HG02798 (cell line): ENCODE measurements at regions not wholly inside any gene's neighbourhood (a gene's known extent, or its start where the extent isn't known, plus 50 kb on each side); places are given as distances from the start of the nearest gene placed in this dataset.

ENCODE experiments used
- ATAC-seq: cut with Tn5 transposase; IDR thresholded peaks from one replicate; pipeline ENCODE4 v1.9.1; 2021; ENCODE audit warnings: mild to moderate bottlenecking; ENCODE audit not compliant: unreplicated experiment, poor library complexity

DNA sequence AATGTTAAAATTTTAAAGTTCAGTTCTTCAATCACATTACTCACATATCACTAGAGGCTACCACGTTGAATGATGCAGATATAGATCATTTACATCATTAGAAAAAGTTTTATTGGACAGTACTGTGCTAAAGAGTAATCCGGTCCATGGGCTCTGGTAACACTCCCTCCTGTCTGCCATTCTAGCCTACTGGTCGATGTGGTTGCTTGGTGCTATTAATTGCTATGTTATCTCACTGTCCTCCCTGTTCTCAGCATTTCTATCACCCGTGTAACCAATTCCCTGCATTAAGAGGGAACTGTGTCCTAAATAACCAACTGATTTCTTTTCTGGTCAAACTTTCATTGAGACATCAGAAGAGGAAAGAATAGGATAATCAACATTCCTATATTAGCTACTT, 347.5 kb upstream of the RBMS3 start:
- no peak for ATAC-seq

GRCh38 chr3:28934126-28934813, 346.6 kb upstream of the RBMS3 start:
- no peak for ATAC-seq

- ATAC-seq, result peak; percentile 32
Measured at GRCh38 chr3:28935146-28935545, 345.7 kb upstream of the RBMS3 start.

DNA sequence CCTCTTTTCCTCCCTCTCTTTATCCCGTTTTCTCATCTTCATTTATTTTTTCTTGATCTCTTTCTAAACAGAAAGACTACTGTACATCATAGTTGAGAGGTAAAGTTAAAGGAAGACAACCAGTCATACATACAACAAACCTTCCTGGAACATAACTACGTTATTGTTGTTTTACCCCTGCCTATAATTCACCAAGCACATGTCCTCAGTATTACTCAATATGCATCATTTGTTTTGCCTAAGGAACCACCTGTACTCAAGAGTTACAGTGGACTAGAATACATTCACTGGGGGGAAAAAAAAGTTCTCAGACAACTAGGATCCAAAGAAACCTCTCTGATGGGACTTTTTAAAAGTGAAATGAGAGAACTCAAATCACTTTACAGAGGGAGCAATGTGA, 344.7 kb upstream of the RBMS3 start:
- ATAC-seq, result no peak

- peak; percentile 91 for ATAC-seq
Measured at GRCh38 chr3:28940530-28940929, 340.3 kb upstream of the RBMS3 start.

GRCh38 chr3:28940994-28941393, 339.9 kb upstream of the RBMS3 start:
- ATAC-seq, result peak; percentile 13

- no peak for ATAC-seq
Measured at GRCh38 chr3:28947061-28947460, 333.8 kb upstream of the RBMS3 start.

DNA sequence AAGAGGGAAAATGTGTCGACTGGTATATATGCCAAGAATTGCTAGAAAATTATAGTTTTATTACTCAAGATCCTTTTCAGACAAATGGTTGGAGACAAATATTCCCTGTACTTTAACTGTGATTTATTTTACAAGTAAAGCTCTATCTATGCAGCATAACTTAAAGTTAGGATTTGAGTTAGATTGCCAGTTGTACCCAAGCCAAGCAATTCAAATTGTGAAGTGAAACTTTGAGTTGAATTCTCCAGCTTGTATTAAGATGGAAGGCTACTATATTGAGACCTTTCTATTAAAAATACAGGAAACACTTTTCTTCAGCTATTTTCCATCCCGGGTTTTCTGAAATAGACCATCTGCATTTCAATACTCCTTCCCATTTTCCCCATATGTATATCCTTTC, 333.1 kb upstream of the RBMS3 start:
- no peak for ATAC-seq

- ATAC-seq, result no peak
Measured at GRCh38 chr3:28948685-28949084, 332.2 kb upstream of the RBMS3 start.

GRCh38 chr3:28949580-28949979, 331.3 kb upstream of the RBMS3 start:
- no peak for ATAC-seq

DNA sequence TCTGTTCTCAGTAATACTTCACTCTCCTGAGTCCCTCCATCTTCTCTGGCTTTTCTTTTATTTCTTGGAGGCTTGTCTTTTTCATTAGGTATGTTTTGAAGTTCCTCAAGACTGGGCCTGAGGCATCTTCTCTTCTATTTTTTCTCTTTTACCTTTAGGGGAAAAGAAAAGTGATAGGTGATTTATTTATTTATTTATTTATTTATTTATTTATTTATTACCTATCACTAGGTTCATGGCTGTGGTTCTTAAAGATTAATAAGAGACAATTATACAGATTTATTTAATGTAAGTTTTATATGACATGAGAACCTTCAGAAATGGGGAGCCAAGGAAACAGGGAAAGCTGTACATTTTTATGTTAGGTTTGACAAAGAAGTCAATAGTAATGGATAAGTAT, 330.3 kb upstream of the RBMS3 start:
- ATAC-seq, result no peak

- ATAC-seq, result no peak
Measured at GRCh38 chr3:28951772-28952556, 328.9 kb upstream of the RBMS3 start.

DNA sequence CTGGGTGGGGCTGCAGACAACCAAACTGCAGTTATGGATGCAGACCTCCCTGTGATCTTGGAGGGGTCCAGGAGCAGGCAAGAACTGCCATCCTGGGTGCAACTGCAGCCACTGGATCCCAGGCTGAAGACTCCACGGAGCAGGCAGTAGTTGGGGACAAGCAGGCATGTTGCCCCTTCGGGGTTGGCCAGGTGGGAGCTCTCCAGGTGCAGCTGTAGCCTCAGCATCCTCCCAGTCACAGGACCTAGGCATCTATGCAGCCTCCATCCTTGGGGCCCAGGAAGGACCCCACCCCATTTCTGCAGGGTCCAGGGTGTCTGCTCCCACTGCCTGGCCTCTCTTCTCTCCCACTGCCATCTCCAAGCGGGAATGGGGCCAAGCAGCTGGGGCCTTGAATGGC, 322.2 kb upstream of the RBMS3 start:
- no peak for ATAC-seq

DNA sequence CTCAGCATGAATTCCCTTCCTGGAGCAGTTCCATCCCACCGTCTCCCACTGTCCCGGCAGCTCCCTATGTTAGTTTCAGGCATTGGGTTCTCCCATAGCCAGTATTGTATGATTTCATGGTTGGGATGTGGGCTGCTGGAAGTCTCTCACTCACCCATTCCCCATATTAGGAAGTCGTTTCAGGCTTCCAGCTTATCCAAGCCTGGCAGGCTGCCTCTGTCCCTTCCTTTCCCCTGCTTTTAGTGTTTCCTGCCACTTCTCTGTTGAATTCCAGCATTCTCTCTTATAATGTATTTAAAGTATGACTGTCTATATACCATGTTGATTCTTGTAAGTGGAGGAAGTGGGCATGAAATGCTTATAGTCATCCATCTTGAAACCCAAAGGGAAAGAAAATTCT, 309.7 kb upstream of the RBMS3 start:
- ATAC-seq, result no peak

GRCh38 chr3:28972921-28973320, 307.9 kb upstream of the RBMS3 start:
- no peak for ATAC-seq

DNA sequence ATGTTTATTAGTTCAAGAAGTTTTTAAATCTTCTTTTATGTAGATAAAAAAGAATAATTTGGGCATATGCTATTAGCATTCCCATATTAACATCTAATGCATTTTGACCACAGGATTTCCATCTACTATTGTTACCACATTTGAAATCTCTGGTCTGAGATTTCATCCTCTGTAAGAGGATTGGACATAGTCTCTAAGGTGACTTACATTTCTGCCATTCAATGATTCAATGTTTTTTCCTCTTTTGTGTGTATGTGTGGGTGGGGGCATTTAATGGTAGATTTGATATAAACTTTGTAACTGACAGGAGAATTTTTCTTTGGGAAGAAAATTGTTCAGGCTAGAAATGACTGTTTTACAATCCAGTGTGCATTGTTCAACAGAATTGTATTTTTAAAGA, 307.3 kb upstream of the RBMS3 start:
- no peak for ATAC-seq

- no peak for ATAC-seq
Measured at GRCh38 chr3:28978092-28978491, 302.8 kb upstream of the RBMS3 start.

DNA sequence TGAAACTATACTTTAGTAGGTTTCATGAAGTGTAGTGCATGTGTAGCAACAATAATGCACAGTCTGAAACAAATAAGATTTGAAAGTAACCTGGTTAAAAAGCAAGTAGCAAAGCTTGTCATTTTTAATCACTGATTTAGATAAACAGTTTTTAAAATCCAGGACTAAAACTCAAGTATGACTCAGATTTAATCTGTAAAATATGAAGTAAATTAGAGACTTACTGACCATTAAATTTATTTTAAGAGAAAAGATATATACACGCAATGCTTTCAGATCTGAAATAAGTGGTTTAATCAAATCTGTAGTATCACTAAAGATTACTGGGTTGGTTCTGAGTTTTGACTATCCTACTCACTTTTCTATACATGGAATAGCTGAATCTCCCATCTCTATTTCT, 300.7 kb upstream of the RBMS3 start:
- ATAC-seq, result no peak

DNA sequence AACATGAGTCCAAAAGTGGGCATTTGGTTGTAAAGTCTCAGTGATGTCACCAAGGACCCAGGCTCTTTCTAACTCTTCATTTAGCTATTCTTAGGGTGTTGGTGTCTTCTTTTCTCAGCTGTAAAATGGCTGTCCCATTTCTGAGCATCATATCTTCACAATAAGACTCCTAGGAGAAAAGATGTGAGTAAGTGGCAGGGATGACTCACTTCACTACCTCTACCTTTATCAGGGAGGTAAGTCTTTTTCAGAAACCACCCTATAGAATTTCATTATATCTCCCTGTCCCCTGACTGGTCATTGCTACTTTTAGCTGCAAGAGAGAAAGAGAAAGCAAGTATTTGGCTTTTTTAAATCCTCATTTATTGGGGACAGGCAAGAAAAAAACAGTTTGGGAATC, 300.2 kb upstream of the RBMS3 start:
- no peak for ATAC-seq

GRCh38 chr3:28982906-28983305, 298.0 kb upstream of the RBMS3 start:
- peak; percentile 76 for ATAC-seq

- no peak for ATAC-seq
Measured at GRCh38 chr3:28986922-28987321, 293.9 kb upstream of the RBMS3 start.

DNA sequence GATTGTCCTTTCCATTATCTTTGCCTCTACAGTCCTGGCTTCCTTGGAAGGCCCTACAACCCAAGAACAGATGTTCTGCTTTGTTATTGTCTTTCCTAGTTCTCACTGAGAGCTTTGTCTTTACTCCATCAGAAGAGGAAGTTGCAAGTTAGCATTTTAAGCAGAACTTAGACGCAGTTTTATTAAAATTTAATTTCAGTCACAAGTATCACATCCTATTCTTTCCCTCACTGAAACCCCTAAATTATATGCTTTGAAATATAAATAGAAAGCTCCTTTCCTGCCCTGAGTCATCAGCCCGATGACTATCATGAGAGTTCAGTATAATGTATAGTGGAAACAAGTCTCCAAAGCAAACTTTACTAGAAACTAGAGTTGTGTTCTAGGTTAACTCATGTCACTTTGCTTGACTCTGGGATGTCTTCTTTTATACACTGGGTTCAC, 291.2 kb upstream of the RBMS3 start:
- ATAC-seq, result peak; percentile 83
